ENCODE measurements at regions not wholly inside any gene's neighbourhood (a gene's known extent, or its start where the extent isn't known, plus 50 kb on each side); places are given as distances from the start of the nearest gene placed in this dataset.

- TF ChIP-seq CTCF (conservative IDR thresholded peaks at IDR 0.05) (no peak), EZH2 (IDR thresholded peaks at IDR 0.05; ENCODE audit: low read depth) (no peak)
These were observed 336.1 kb upstream of the RARB start for GRCh38 chr3:25091934-25092333.

All from PC-9 (cell line).